Heart right ventricle (tissue), 16 donors: ENCODE measurements at regions not wholly inside any gene's neighbourhood (a gene's known extent, or its start where the extent isn't known, plus 50 kb on each side); places are given as distances from the start of the nearest gene placed in this dataset.

Source experiments
- ATAC-seq, 8 donors: fragments of 200-7000 bp; cut with Tn5 transposase; one replicate each; pipeline ENCODE4 v1.9.1; 2020; ENCODE audit warnings: mild to moderate bottlenecking in 8 of 8, moderate library complexity in 8 of 8, moderate number of reproducible peaks in 1 of 8
- DNase-seq, 2 donors: peaks; one replicate each; pipeline ENCODE4 v3.0.0-alpha.2; 2020
- H3K27ac ChIP-seq, 10 donors: fragments of 200-600 bp; sonication (generic) in 2 of 10; one replicate each; pipeline versions ENCODE4 v1.5.0 to v1.8.0; 2020 to 2022; ENCODE audit warnings: mild to moderate bottlenecking in 3 of 10
- H3K27me3 ChIP-seq, 7 donors: fragments of 200-600 bp; one replicate each; pipeline ENCODE4 v1.8.0; 2021 to 2022; ENCODE audit warnings: mild to moderate bottlenecking in 2 of 7
- H3K36me3 ChIP-seq, 9 donors: fragments of 200-600 bp; sonication (generic) in 1 of 9; one replicate each; pipeline versions ENCODE4 v1.5.0 to v1.8.0; 2020 to 2022; ENCODE audit warnings: mild to moderate bottlenecking in 2 of 9
- H3K4me1 ChIP-seq, 9 donors: fragments of 200-600 bp; sonication (generic) in 1 of 9; one replicate each; pipeline versions ENCODE4 v1.5.0 to v1.8.0; 2020 to 2022; ENCODE audit warnings: mild to moderate bottlenecking in 4 of 9
- H3K4me3 ChIP-seq, 10 donors: fragments of 200-600 bp; sonication (generic) in 2 of 10; one replicate each; pipeline versions ENCODE4 v1.5.0 to v1.8.0; 2020 to 2022; ENCODE audit warnings: mild to moderate bottlenecking in 7 of 10, moderate library complexity in 2 of 10
- H3K9me3 ChIP-seq, 11 donors: fragments of 200-600 bp in 10 of 11; sonication (generic) in 2 of 11; one replicate each; pipeline versions ENCODE4 v1.5.0 to v1.8.0; 2013 to 2022; ENCODE audit warnings: mild to moderate bottlenecking in 2 of 11, control low read depth in 1 of 11, moderate library complexity in 1 of 11
- CTCF ChIP-seq, 9 donors: fragments of 200-600 bp; sonication (generic) in 2 of 9; IDR thresholded peaks; one replicate each; pipeline versions ENCODE4 v1.5.0 to v1.8.0; 2021 to 2022; ENCODE audit warnings: antibody characterized with exemption in 9 of 9, mild to moderate bottlenecking in 5 of 9, moderate library complexity in 1 of 9
- WGBS, 2 donors: extraction: QIAGEN DNeasy Blood & Tissue Kit; methylation state at CpG; one replicate each; pipeline ENCODE4 v1.1.7; 2013; ENCODE audit warnings: inconsistent platforms in 1 of 2; 5-methylcytosine and 5-hydroxymethylcytosine counted together
- intact Hi-C, 10 donors: fragments of 100-400 bp; cut with DNase I; formaldehyde crosslinking; loops; one replicate each; pipeline versions ENCODE4 v1.11.1 to v1.14.2; 2022
- donor health status: Arrhythmogenic right ventricular cardiomyopathy.
- donor health status: ischemic (EF 13 %, LVEDD 7.1; RV severe dilation, severe dysfunction).
- donor health status: healthy with polysubstance abuse.
- donor health status: DM: no; HTN: yes; CAD: no.
- donor health status: DM: no; HTN: no; CAD: no.
- donor health status: ischemic (EF 25% LVEDD 6.9; RV normal size, moderate dysfunction).
- donor health status: ischemic (EF 25% LVEDD 5.7; RV mildly dilated, moderate dysfunction).
- donor health status: healthy.
- donor health status: DM: yes; HTN: yes; CAD: no.
- donor health status: Ischemic cardiomyopathy.
- donor health status: ischemic (EF 35%, LVEDD 5.7; RV mildly dilated, moderate dysfunction).
- donor health status: nonischemic (EF 11% LVEDD 7.7; RV severe dilation, severe dysfunction).
- donor health status: DM: yes; HTN: yes; CAD: no.
- donor health status: PGD.
- donor health status: ischemic (EF 29% LVEDD 5.4; RV normal size, mild dysfunction).
- donor health status: nonischemic (EF 23%, LVEDD 6.1; RV moderate dilation, normal function).

- DNase-seq = no peak
- H3K27ac ChIP-seq = peak overlapping the region in 1 of 10 donors; percentile 37
- peaks cover 0 to 6% (median 0%) of the 10 kb centered on the region in 9 donors for H3K4me1 ChIP-seq
- H3K9me3 ChIP-seq = peaks cover 0 to 7% (median 0%) of the 10 kb centered on the region in 11 donors
- no peaks in the 10 kb centered on the region for H3K36me3 ChIP-seq
- intact Hi-C loops = loop anchor here in 8 of 10 donors (2.0 to 10.0 kb wide), 6 partner anchors 486 to 1121 kb away; partner anchors contain the start of gene COL12A1 (in 5 of the 8)
- 31 to 33% methylated on average over 8 of the region's 8 CpGs for WGBS, 2 donors
- no peak overlapping the region for H3K4me3 ChIP-seq
- ATAC-seq = peak in 5 of 8 donors; percentile 21 to 77 (median 49)
- no peaks in the 10 kb centered on the region for H3K27me3 ChIP-seq
- TF ChIP-seq CTCF (IDR thresholded peaks at IDR 0.05) = peak; percentile 42 to 81 (median 70)
Measured at GRCh38 chr6:74091136-74091793, 395.3 kb downstream of the CD109 start.

DNA sequence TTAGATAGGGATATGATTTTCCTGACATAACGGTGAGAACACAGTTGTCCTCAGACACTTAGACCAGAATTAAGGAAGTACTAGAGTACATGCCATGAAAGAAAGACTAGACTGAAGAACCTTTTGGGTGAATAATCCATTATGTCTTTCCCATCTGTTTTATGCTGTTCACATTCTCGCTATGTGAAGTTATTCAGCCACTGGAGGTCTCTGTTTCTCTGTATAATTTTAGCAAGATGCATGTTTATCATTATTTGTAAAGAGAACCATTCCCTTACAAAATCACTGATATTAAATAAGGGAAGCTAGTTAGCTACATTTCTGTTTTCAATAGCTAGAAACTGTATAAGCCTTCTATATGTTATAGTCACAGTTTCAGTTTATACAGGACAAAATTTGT, 391.9 kb downstream of the CD109 start:
- Histone ChIP-seq H3K9me3 (peaks cover 0 to 7% (median 0%) of the 10 kb centered on the region in 11 donors), H3K27ac (no peak overlapping the region), H3K4me3 (no peak overlapping the region), H3K27me3 (no peaks in the 10 kb centered on the region), H3K4me1 (peaks cover 0 to 6% (median 0%) of the 10 kb centered on the region in 9 donors), H3K36me3 (no peaks in the 10 kb centered on the region)
- intact Hi-C loops = loop anchor here in 1 of 10 donors (5.0 kb wide), 1 partner anchor 1119 kb away; the partner anchor contains the start of gene COL12A1
- TF ChIP-seq CTCF (IDR thresholded peaks at IDR 0.05) = peak in 6 of 9 donors; percentile 26 to 56 (median 35)
- no peak for ATAC-seq
- DNase-seq = no peak
- 44 to 57% methylated on average over 2 of the region's 2 CpGs for WGBS, 2 donors

GRCh38 chr6:74075896-74076295, 379.9 kb downstream of the CD109 start:
- peak overlapping the region in 2 of 10 donors; percentile 12 to 66 for H3K27ac ChIP-seq
- WGBS, 2 donors = 68 to 69% methylated on average over 2 of the region's 2 CpGs
- H3K36me3 ChIP-seq = no peaks in the 10 kb centered on the region
- H3K4me3 ChIP-seq = no peak overlapping the region
- TF ChIP-seq CTCF (IDR thresholded peaks at IDR 0.05) = no peak
- peaks cover 0 to 5% (median 0%) of the 10 kb centered on the region in 9 donors for H3K4me1 ChIP-seq
- DNase-seq (no peak), ATAC-seq (no peak)
- peaks cover 0 to 4% (median 0%) of the 10 kb centered on the region in 11 donors for H3K9me3 ChIP-seq
- H3K27me3 ChIP-seq = no peaks in the 10 kb centered on the region
- intact Hi-C loops = loop anchor here in 1 of 10 donors (10.0 kb wide), 1 partner anchor 311 kb away; no protein-coding TSS in a partner anchor

DNA sequence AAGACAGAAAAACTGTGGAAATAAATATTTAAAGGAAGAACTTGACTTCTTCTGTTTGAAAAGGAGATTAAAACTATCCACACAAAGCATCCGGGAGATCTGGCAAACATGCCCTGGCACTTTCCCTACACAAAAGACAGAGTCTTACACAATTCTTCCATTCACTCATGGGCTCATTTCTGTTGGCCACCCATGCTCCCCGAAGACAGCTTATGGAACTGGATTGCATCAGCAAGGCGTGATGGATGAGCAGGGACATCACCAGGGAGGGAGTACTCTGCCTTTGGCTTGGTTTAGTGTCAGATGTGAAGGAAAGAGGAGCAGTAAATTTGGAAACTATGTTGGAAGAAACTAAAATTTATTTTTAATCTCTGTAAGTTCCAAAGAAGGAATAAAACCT, 379.3 kb downstream of the CD109 start:
- Histone ChIP-seq H3K4me1 (peaks cover 0 to 5% (median 0%) of the 10 kb centered on the region in 9 donors), H3K27ac (peak overlapping the region in 5 of 10 donors; percentile 12 to 66 (median 39)), H3K9me3 (peaks cover 0 to 4% (median 0%) of the 10 kb centered on the region in 11 donors), H3K27me3 (no peaks in the 10 kb centered on the region), H3K36me3 (no peaks in the 10 kb centered on the region), H3K4me3 (no peak overlapping the region)
- peak; percentile 11 to 32 for DNase-seq
- ATAC-seq = peak in 7 of 8 donors; percentile 65 to 90 (median 78)
- TF ChIP-seq CTCF (IDR thresholded peaks at IDR 0.05) = no peak
- WGBS, 2 donors = 61 to 68% methylated on average over 3 of the region's 3 CpGs
- intact Hi-C loops = loop anchor here in 1 of 10 donors (10.0 kb wide), 1 partner anchor 311 kb away; no protein-coding TSS in a partner anchor
